Central memory CD8-positive, alpha-beta T cell (primary cell): ENCODE measurements at regions not wholly inside any gene's neighbourhood (a gene's known extent, or its start where the extent isn't known, plus 50 kb on each side); places are given as distances from the start of the nearest gene placed in this dataset.

Source experiments
- ATAC-seq: fragments of 150-1000 bp; cut with Tn5 transposase; replicated peaks from 2 replicates; pipeline ENCODE4 v1.10.0; 2022; ENCODE audit warnings: mild to moderate bottlenecking, moderate FRiP score, moderate number of reproducible peaks; ENCODE audit not compliant: poor library complexity, severe bottlenecking; ENCODE audit errors: extremely low read depth
- DNase-seq, 2 donors: peaks; one replicate each; pipeline ENCODE4 v3.0.0; 2021; ENCODE audit warnings: low spot score in 2 of 2
- H3K27ac Mint-ChIP-seq: one replicate; pipeline ENCODE4 v1.8.0; 2022; ENCODE audit warnings: low read depth, mild to moderate bottlenecking, moderate library complexity, mixed read lengths
- H3K27me3 Mint-ChIP-seq: one replicate; pipeline ENCODE4 v1.8.0; 2022; ENCODE audit warnings: mixed read lengths
- H3K36me3 Mint-ChIP-seq: one replicate; pipeline ENCODE4 v1.8.0; 2022; ENCODE audit warnings: mild to moderate bottlenecking, moderate library complexity, mixed read lengths; ENCODE audit not compliant: insufficient read depth
- H3K4me1 Mint-ChIP-seq: one replicate; pipeline ENCODE4 v1.8.0; 2022; ENCODE audit warnings: mixed read lengths
- H3K4me3 Mint-ChIP-seq: one replicate; pipeline ENCODE4 v1.8.0; 2022; ENCODE audit warnings: mild to moderate bottlenecking, moderate library complexity, mixed read lengths
- H3K9me3 Mint-ChIP-seq: one replicate; pipeline ENCODE4 v1.8.0; 2022; ENCODE audit warnings: mixed read lengths

DNA sequence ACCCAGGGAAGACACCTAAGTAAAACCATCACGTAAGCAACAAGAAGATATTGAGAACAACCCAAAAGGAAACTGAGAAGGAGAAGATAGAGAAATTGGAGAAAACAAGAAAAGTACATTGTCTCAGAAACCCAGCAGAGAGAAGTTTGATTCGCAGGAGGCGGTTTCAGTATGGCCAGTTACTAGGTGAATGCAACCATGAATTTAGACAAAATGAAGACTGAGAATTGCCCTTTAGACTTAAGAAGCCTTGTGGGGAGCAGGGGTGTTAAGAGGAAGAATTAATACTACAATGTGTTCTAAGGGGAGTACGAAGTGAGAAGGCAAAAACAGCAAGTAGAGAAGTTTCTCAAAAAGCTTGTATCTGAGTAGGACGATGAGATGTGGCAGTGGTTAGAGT, 229.3 kb upstream of the NEIL3 start:
- H3K27ac Mint-ChIP-seq: no peak overlapping the region
- no peaks in the 10 kb centered on the region for H3K9me3 Mint-ChIP-seq
- DNase-seq: no peak
- peaks cover 3% of the 10 kb centered on the region for H3K27me3 Mint-ChIP-seq
- H3K36me3 Mint-ChIP-seq: no peaks in the 10 kb centered on the region
- H3K4me3 Mint-ChIP-seq: no peak overlapping the region
- ATAC-seq: no peak
- no peaks in the 10 kb centered on the region for H3K4me1 Mint-ChIP-seq

DNA sequence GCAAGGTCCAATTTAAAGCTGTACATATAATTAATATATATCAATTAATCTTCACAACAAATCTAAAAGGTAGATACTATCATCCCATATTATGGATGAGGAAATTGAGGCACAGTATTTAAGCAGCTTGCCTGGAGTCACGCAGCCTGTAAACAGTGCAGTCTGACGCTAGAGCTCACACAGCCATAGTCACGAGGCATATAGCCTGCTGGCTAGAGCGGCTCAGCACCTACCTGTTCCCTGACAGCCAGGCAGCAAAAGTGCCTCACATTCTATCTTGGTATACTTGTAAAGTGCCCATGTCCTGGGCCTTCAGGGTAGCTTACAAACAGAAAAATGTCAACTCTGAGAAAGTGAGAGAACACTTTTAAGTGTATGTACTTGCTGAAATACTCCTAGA, 222.6 kb upstream of the NEIL3 start:
- Mint-ChIP-seq H3K9me3 (no peaks in the 10 kb centered on the region), H3K4me1 (no peaks in the 10 kb centered on the region)

DNA sequence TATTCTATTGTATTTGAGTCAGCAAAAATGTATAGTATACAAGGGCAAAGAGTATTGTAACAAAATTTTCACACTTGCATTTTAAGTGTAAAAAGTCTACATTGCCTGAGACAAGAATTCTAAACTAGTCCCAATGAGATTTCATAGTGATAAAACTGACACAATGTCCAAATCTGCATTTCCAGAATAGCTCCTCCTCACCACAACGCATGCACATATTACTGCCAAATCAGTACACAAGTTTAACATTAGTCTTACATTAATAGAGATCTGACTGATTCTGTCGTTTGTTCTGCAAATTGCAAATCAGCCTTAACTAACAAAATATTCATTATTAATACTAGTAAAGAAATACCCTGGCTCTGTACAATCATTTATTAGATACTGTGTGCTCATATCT, 222.2 kb upstream of the NEIL3 start:
- Mint-ChIP-seq H3K4me1 (no peaks in the 10 kb centered on the region), H3K36me3 (no peaks in the 10 kb centered on the region), H3K27ac (no peak overlapping the region), H3K9me3 (no peaks in the 10 kb centered on the region), H3K27me3 (no peaks in the 10 kb centered on the region), H3K4me3 (no peak overlapping the region)
- no peak for ATAC-seq
- DNase-seq: no peak

More for the DNA sequence above, 222.6 kb upstream of the NEIL3 start:
- Mint-ChIP-seq H3K27me3 (no peaks in the 10 kb centered on the region), H3K36me3 (no peaks in the 10 kb centered on the region), H3K4me3 (no peak overlapping the region), H3K27ac (no peak overlapping the region)
- DNase-seq (no peak), ATAC-seq (no peak)

DNA sequence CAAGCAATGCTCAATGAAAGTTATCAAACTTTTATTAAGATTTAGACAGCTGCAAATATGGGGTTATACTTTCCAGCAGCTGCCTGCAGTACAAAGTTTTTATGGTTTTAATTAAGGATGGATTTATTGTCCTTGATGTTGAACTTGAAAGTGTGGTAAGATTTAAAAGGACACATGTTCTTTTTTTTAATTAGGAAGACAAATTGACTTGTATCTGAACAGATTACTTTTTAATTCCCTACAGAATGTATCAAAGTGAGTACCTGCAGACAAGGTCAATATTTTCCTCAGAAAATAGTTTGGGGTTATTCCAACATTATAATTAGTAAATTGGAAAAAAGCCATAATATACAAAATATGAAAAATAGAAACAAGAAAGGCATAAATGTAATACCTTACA, 218.2 kb upstream of the NEIL3 start:
- ATAC-seq (no peak), DNase-seq (no peak)
- Mint-ChIP-seq H3K27me3 (no peaks in the 10 kb centered on the region), H3K27ac (no peak overlapping the region), H3K9me3 (no peaks in the 10 kb centered on the region), H3K4me1 (no peaks in the 10 kb centered on the region), H3K4me3 (no peak overlapping the region), H3K36me3 (no peaks in the 10 kb centered on the region)

DNA sequence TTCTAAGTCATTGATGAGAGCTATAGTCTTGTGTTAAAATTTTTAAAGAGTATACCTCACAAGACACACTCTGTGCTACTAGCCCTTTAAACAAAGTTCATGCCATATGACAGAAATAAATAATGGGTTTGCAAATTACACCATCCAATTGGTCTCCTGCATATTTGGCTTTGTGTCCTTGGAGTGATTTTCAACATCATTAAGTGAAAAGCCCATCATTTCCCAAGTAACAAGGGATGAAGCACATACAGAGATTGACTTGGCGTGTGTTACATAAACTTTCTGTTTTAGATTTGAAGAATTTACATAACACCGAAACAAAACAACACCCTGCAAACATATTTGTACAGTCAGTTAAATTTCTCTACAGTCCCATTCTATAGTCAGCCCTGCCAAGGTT, 216.9 kb upstream of the NEIL3 start:
- H3K4me1 Mint-ChIP-seq: no peaks in the 10 kb centered on the region
- H3K9me3 Mint-ChIP-seq: no peaks in the 10 kb centered on the region
- H3K27me3 Mint-ChIP-seq: no peaks in the 10 kb centered on the region
- ATAC-seq: no peak
- H3K27ac Mint-ChIP-seq: no peak overlapping the region
- H3K36me3 Mint-ChIP-seq: no peaks in the 10 kb centered on the region
- H3K4me3 Mint-ChIP-seq: no peak overlapping the region
- no peak for DNase-seq

DNA sequence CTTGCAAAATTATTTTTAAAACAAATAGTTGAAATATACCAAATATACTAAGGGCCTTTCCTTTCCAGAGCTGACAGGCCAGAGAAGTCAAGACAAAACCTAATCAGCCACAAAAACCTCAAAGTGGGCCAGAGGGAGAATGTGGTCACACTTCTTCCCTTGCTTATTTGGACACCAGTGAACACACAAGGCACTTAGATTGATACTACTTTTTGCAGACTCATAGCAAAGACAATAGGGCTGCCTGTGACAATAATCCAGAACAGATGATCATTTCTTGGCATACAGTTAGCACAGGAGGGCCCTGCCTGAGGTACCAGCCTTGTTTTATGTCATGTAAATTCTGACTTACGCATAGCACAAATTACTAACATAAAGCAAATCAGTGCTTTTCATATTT, 215.7 kb upstream of the NEIL3 start:
- no peak overlapping the region for H3K27ac Mint-ChIP-seq
- H3K4me3 Mint-ChIP-seq: no peak overlapping the region
- DNase-seq: no peak
- H3K36me3 Mint-ChIP-seq: no peaks in the 10 kb centered on the region
- no peaks in the 10 kb centered on the region for H3K27me3 Mint-ChIP-seq
- H3K4me1 Mint-ChIP-seq: no peaks in the 10 kb centered on the region
- no peaks in the 10 kb centered on the region for H3K9me3 Mint-ChIP-seq
- no peak for ATAC-seq

DNA sequence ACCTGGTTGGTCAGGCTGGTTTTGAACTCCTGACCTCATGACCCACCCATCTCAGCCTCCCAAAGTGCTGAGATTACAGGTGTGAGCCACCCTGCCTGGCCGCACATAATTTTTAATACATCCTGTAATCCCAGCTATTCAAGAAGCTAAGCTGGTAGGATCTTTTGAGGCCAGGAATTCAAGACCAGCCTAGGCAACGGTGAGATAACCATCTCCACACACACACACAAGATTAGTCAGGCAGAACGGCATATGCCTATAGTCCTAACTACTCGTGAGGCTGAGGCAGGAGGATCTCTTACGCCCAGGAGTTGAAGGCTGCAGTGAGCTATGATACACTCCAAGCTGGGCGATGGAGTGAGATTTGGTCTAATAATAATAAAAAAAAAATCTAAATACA, 212.4 kb upstream of the NEIL3 start:
- Mint-ChIP-seq H3K36me3 (no peaks in the 10 kb centered on the region), H3K27me3 (no peaks in the 10 kb centered on the region), H3K27ac (no peak overlapping the region), H3K9me3 (no peaks in the 10 kb centered on the region), H3K4me3 (no peak overlapping the region), H3K4me1 (no peaks in the 10 kb centered on the region)
- DNase-seq (no peak), ATAC-seq (no peak)

DNA sequence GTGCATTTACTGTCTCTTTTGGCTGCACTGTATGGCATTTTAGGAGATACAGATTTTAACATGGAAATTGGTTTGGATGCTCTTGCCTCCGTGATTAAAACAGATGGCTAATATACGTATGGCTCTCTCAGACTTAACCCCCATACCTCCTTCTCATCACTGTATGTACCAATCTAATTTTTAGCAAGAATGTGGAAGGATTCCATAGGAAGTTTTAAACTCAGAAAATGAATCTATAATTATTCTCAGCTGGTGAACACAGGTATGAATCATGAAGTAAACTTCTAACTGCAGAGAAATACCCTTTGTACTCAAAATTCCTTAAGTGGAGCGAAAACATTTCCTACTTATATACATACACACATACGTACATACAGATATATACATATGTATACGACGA, 210.5 kb upstream of the NEIL3 start:
- Mint-ChIP-seq H3K36me3 (no peaks in the 10 kb centered on the region), H3K27me3 (no peaks in the 10 kb centered on the region), H3K4me1 (no peaks in the 10 kb centered on the region), H3K9me3 (no peaks in the 10 kb centered on the region), H3K27ac (no peak overlapping the region), H3K4me3 (no peak overlapping the region)
- no peak for ATAC-seq
- DNase-seq: no peak

DNA sequence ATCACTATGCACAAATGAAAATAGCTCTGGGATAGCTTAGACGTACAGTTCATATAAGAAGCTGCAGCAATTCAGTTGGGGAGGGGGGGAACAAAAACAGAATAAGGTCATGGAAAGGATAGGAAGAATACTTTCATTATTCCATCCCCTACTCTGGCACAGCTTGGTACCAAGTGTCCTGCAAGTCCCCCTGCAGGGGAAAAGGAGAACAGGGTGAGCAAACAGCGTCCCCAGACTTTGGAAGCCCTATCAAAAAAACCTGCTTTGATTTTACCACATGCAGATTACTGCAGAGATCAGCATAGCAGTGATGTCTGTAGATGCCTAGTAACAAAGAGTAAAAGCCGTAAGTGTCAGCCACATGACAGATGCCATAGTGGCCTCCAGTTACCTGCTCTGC, 209.4 kb upstream of the NEIL3 start:
- Mint-ChIP-seq H3K27me3 (no peaks in the 10 kb centered on the region), H3K4me1 (no peaks in the 10 kb centered on the region), H3K27ac (no peak overlapping the region), H3K36me3 (no peaks in the 10 kb centered on the region), H3K4me3 (no peak overlapping the region), H3K9me3 (no peaks in the 10 kb centered on the region)
- ATAC-seq (no peak), DNase-seq (no peak)

DNA sequence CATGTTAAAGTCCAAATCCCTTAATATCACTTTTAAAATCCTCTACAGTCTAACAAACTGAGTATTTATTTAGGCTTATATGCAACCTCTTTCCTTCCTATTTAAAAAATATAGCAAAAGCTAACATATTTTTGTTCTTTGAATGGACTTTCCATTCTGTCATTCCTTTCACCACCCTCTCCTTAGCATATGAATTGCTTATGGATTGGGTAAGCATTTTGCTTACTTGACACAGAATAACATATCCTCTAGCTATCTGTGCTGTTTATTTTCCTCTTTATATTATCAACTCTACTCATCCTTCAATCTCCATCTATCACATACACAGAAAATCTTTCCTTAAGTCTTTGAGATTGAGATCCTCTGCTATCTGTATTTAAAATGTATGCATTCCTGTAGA, 206.1 kb upstream of the NEIL3 start:
- no peak for DNase-seq
- H3K27me3 Mint-ChIP-seq: no peaks in the 10 kb centered on the region
- no peaks in the 10 kb centered on the region for H3K4me1 Mint-ChIP-seq

DNA sequence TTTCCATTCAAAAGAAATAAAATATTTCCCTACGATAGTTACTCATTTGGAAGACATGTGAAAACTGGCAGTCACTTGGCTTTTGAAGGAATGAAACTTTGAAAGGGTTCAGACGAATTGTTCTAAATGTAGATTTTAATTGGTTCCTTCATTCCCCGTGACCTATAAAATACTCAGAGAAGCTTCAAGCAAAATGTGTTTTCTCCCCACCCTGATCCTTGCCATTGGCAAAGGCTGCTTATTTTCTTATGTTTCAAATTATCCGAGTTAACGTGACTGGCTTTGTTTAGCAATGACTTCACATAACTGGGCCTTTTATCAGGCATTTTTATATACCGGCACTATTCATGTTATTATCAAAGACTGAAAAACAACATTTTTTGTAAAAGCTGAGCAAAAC, 204.1 kb upstream of the NEIL3 start:
- DNase-seq (no peak), ATAC-seq (no peak)
- H3K36me3 Mint-ChIP-seq: no peaks in the 10 kb centered on the region
- H3K27me3 Mint-ChIP-seq: no peaks in the 10 kb centered on the region
- H3K27ac Mint-ChIP-seq: no peak overlapping the region
- H3K9me3 Mint-ChIP-seq: no peaks in the 10 kb centered on the region
- no peaks in the 10 kb centered on the region for H3K4me1 Mint-ChIP-seq
- no peak overlapping the region for H3K4me3 Mint-ChIP-seq

More for the DNA sequence above, 206.1 kb upstream of the NEIL3 start:
- Mint-ChIP-seq H3K36me3 (no peaks in the 10 kb centered on the region), H3K4me3 (no peak overlapping the region), H3K9me3 (no peaks in the 10 kb centered on the region), H3K27ac (no peak overlapping the region)
- no peak for ATAC-seq

DNA sequence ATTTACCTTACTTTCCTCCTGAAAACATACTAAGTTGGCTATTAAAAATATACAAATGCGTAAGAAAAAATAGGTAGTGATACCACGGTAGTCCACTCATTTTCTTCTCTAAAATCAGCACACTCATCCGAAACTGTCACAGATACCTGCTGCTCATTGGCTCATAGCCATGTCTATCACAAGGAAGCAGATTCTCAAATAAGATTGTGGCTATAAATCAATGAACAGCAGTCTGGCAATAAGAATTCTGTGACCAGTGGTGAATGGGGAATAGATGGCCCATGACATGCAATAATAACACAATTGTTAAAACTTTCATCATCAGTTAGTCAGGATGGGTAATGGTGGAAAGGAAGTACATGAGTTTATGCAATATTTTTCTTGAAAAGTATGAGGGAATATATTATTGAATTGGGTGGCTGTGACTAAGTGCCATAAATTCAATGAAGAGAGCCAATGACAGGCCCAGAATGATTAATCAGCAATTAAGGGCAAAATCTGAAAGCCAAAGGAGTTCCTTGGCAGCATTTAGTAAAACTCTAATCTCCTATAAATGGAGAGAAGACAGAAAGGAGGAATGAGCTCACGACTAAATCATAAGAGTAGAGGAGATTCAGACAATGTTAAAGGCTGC, 202.3 kb upstream of the NEIL3 start:
- Mint-ChIP-seq H3K27ac (no peak overlapping the region), H3K4me3 (no peak overlapping the region)
- DNase-seq: no peak

DNA sequence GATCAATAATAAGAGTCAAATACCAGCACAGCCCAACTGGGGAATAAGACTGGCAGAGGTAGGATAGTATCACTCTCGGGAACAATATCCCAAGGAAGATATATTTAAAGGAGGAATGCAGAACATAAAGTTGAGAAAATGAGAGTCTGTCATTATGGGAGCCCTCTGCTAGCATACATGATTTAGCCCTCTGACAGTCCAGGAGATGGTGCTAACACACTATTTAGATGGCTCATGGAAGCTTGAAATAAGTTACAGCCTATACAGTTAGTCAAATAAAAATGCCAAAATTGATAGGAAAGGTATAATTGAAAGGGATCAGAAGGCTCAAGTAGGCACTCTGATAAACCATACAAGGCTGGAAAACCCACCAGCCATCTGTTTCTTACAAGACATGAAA, 201.0 kb upstream of the NEIL3 start:
- H3K36me3 Mint-ChIP-seq: no peaks in the 10 kb centered on the region
- DNase-seq (no peak), ATAC-seq (no peak)
- no peak overlapping the region for H3K27ac Mint-ChIP-seq
- no peaks in the 10 kb centered on the region for H3K27me3 Mint-ChIP-seq
- H3K4me3 Mint-ChIP-seq: no peak overlapping the region
- peaks cover 7% of the 10 kb centered on the region for H3K9me3 Mint-ChIP-seq
- no peaks in the 10 kb centered on the region for H3K4me1 Mint-ChIP-seq

More for the DNA sequence above, 202.3 kb upstream of the NEIL3 start:
- no peaks in the 10 kb centered on the region for H3K4me1 Mint-ChIP-seq
- peaks cover 7% of the 10 kb centered on the region for H3K9me3 Mint-ChIP-seq
- ATAC-seq: no peak
- H3K27me3 Mint-ChIP-seq: no peaks in the 10 kb centered on the region
- no peaks in the 10 kb centered on the region for H3K36me3 Mint-ChIP-seq

DNA sequence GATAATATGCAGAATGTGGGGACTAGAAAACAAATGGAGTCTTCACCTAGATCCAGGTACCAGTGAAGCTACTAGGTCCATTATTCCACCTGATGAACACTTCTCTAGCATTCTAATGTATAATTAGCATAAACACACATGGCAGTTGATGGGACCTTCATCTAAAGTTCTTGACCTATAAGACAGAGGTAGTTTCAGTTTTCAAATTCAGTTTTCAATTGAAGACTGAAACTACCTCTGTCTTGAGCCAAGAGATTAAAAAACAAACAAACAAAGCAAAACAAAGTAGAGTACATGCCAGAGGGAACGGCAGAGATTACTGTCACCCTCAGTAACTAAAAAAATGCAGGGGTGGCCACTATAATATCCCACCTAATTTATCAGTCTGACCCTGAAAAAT, 199.9 kb upstream of the NEIL3 start:
- H3K9me3 Mint-ChIP-seq: peaks cover 7% of the 10 kb centered on the region
- ATAC-seq (no peak), DNase-seq (no peak)
- H3K36me3 Mint-ChIP-seq: no peaks in the 10 kb centered on the region
- no peaks in the 10 kb centered on the region for H3K4me1 Mint-ChIP-seq
- H3K27ac Mint-ChIP-seq: no peak overlapping the region
- no peaks in the 10 kb centered on the region for H3K27me3 Mint-ChIP-seq
- H3K4me3 Mint-ChIP-seq: no peak overlapping the region
